Neural progenitor cell (in vitro differentiated cells): ENCODE measurements at regions not wholly inside any gene's neighbourhood (a gene's known extent, or its start where the extent isn't known, plus 50 kb on each side); places are given as distances from the start of the nearest gene placed in this dataset.

ENCODE experiments used
- DNase-seq: peaks from one replicate; pipeline ENCODE4 v3.0.0-alpha.2; 2016; ENCODE audit warnings: low spot score
- H2AFZ ChIP-seq: fragments of 200-600 bp; sonication (generic); replicated peaks from 2 replicates; pipeline ENCODE4 v1.6.1; 2016; ENCODE audit warnings: antibody characterized with exemption
- H3F3A ChIP-seq: fragments of 200-600 bp; sonication (generic); 2 replicates; pipeline ENCODE4 v1.6.1; 2016; ENCODE audit warnings: antibody characterized with exemption, low read depth
- H3K27ac ChIP-seq: fragments of 200-600 bp; sonication (generic); 2 replicates; pipeline ENCODE4 v1.5.1; 2016; ENCODE audit warnings: mild to moderate bottlenecking
- H3K27me3 ChIP-seq: fragments of 200-600 bp; sonication (generic); 2 replicates; pipeline ENCODE4 v1.6.1; 2016; ENCODE audit warnings: mild to moderate bottlenecking, moderate library complexity
- H3K36me3 ChIP-seq: fragments of 200-600 bp; sonication (generic); 2 replicates; pipeline ENCODE4 v1.5.1; 2016
- H3K4me1 ChIP-seq: fragments of 200-600 bp; sonication (generic); 2 replicates; pipeline ENCODE4 v1.6.1; 2016; ENCODE audit warnings: mixed run types
- H3K4me2 ChIP-seq: fragments of 200-600 bp; sonication (generic); 2 replicates; pipeline ENCODE4 v1.6.1; 2016
- H3K4me3 ChIP-seq: fragments of 200-600 bp; sonication (generic); 2 replicates; pipeline ENCODE4 v1.5.1; 2016
- H3K79me2 ChIP-seq: fragments of 200-600 bp; sonication (generic); 2 replicates; pipeline ENCODE4 v1.6.1; 2016; ENCODE audit warnings: low read depth
- H3K9ac ChIP-seq: fragments of 200-600 bp; sonication (generic); 2 replicates; pipeline ENCODE4 v1.6.1; 2016
- H3K9me3 ChIP-seq: fragments of 200-600 bp; sonication (generic); 2 replicates; pipeline ENCODE4 v1.5.1; 2016; ENCODE audit warnings: low read depth
- H4K20me1 ChIP-seq: fragments of 200-600 bp; sonication (generic); 2 replicates; pipeline ENCODE4 v1.6.1; 2016; ENCODE audit warnings: low read depth
- H3K27ac Mint-ChIP-seq: 3 replicates; pipeline ENCODE4 v1.8.0; 2021; ENCODE audit warnings: mixed read lengths
- H3K27me3 Mint-ChIP-seq: 2 replicates; pipeline ENCODE4 v1.8.0; 2022; ENCODE audit warnings: low read depth, mild to moderate bottlenecking, inconsistent platforms, moderate library complexity, mixed read lengths; ENCODE audit not compliant: insufficient read depth
- H3K36me3 Mint-ChIP-seq: 3 replicates; pipeline ENCODE4 v1.8.0; 2021; ENCODE audit warnings: mixed read lengths
- H3K4me1 Mint-ChIP-seq: 3 replicates; pipeline ENCODE4 v1.8.0; 2021; ENCODE audit warnings: mixed read lengths
- H3K4me3 Mint-ChIP-seq: 3 replicates; pipeline ENCODE4 v1.8.0; 2021; ENCODE audit warnings: mild to moderate bottlenecking, moderate library complexity, mixed read lengths
- H3K9me3 Mint-ChIP-seq: 3 replicates; pipeline ENCODE4 v1.8.0; 2020; ENCODE audit warnings: mixed read lengths
- CTCF ChIP-seq: fragments of 200-600 bp; sonication (generic); IDR thresholded peaks from 2 replicates; pipeline ENCODE4 v1.5.1; 2017; ENCODE audit warnings: antibody characterized with exemption, mild to moderate bottlenecking
- EZH2 ChIP-seq: fragments of 200-600 bp; sonication (generic); IDR thresholded peaks from 2 replicates; pipeline ENCODE4 v1.6.1; 2017; ENCODE audit warnings: antibody characterized with exemption, mild to moderate bottlenecking, moderate library complexity
- EZH2phosphoT487 ChIP-seq: fragments of 200-600 bp; sonication (generic); IDR thresholded peaks from 2 replicates; pipeline ENCODE4 v1.6.1; 2017; ENCODE audit warnings: antibody characterized with exemption

GRCh38 chr15:61715082-61715481 lies 345.2 kb downstream of the VPS13C start:
- no peak for TF ChIP-seq EZH2
- TF ChIP-seq EZH2phosphoT487, result no peak
- TF ChIP-seq CTCF, result no peak
- H3K27me3 Mint-ChIP-seq, result no peaks in the 10 kb centered on the region
- no peaks in the 10 kb centered on the region for H3K4me1 ChIP-seq
- no peak overlapping the region for H3K27ac ChIP-seq
- no peaks in the 10 kb centered on the region for H3F3A ChIP-seq
- no peaks in the 10 kb centered on the region for H3K27me3 ChIP-seq
- no peaks in the 10 kb centered on the region for H3K79me2 ChIP-seq
- no peaks in the 10 kb centered on the region for H3K36me3 ChIP-seq
- no peak overlapping the region for H3K4me3 ChIP-seq
- no peaks in the 10 kb centered on the region for H4K20me1 ChIP-seq
- H3K9me3 ChIP-seq, result no peaks in the 10 kb centered on the region
- no peak overlapping the region for H3K4me2 ChIP-seq
- no peak overlapping the region for H3K4me3 Mint-ChIP-seq
- no peaks in the 10 kb centered on the region for H3K36me3 Mint-ChIP-seq
- DNase-seq, result no peak
- no peaks in the 10 kb centered on the region for H3K4me1 Mint-ChIP-seq
- no peaks in the 10 kb centered on the region for H3K9me3 Mint-ChIP-seq
- no peak overlapping the region for H2AFZ ChIP-seq
- no peak overlapping the region for H3K27ac Mint-ChIP-seq
- no peak overlapping the region for H3K9ac ChIP-seq

DNA sequence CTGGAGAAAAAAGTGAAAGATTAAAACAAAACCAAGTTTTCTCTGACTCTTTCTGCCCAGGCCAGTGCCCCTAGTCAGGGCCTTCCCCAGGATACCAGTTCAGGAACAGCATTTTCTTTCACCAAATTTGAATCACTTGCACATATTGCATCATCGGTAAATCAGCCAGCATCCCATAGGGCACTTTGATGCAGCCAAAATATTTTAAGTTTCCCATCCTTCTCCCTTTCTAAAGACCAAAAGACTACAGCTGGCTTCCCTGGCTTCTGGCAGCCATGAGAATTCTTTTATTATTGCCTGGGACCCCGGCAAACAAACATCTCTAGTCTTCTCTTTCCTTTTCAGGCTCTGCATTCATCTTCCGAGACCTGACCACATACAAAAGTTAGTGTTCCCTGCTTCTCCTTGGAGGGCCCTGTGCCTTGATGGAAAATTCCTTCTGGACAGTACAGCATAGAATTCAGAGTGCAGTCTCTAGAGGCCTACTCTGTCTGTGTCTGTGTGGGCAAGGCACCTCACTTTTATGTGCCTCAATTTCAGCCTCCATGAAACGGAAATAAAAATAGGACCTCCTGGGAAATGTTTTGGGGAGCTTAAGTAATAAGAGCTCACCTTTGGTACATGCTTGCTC lies 348.0 kb downstream of the VPS13C start:
- Histone ChIP-seq H3K4me1 (no peaks in the 10 kb centered on the region), H3K27ac (no peak overlapping the region), H2AFZ (peak overlapping the region; percentile 70), H3F3A (no peaks in the 10 kb centered on the region), H3K9me3 (no peaks in the 10 kb centered on the region), H3K9ac (no peak overlapping the region), H3K27me3 (no peaks in the 10 kb centered on the region), H3K36me3 (no peaks in the 10 kb centered on the region), H4K20me1 (no peaks in the 10 kb centered on the region), H3K4me3 (no peak overlapping the region), H3K4me2 (no peak overlapping the region), H3K79me2 (no peaks in the 10 kb centered on the region)
- TF ChIP-seq EZH2phosphoT487 (no peak), CTCF (no peak), EZH2 (no peak)
- H3K27ac Mint-ChIP-seq, result no peak overlapping the region
- no peaks in the 10 kb centered on the region for H3K9me3 Mint-ChIP-seq
- no peaks in the 10 kb centered on the region for H3K36me3 Mint-ChIP-seq
- DNase-seq, result no peak
- peaks cover 2% of the 10 kb centered on the region for H3K27me3 Mint-ChIP-seq
- H3K4me3 Mint-ChIP-seq, result no peak overlapping the region
- no peaks in the 10 kb centered on the region for H3K4me1 Mint-ChIP-seq

DNA sequence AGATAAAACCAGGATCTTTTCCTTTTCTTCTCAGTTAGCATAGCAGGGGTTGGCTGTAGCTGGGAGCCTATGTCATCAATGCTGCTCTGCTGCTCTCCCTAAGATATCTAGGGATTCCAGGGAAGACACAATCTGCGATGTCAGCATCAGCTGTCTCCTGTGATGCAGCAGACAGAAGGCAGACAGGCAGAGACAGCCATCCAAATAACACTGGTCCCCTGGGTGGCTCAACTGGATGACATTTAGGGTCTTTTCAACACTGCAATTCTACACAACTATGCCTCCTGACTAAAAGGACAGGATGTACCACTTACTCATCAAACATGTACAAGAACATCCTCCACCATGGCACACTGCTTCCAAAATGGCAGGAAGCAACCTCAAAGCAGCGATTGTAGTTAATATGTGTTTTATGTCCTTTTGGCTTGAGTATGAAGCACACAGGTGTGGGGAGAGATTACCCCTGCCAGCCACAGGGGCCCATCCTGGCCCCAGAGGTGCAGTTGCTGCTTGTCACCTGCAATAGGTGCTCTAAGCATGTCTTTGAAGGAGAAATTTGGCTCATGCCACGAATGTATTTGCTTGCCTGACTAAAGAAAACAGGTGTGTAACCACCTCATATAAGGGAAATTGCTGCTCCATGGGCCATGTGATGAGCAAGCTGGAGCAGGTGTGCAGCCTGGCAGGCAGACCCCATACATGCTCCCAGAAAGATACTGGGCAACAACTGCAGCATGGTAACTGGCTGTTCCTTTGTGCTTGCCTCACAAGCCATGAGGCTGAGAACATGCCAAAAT lies 357.8 kb downstream of the VPS13C start:
- Histone ChIP-seq H3K9me3 (no peaks in the 10 kb centered on the region), H4K20me1 (no peaks in the 10 kb centered on the region), H3K9ac (no peak overlapping the region), H3K79me2 (no peaks in the 10 kb centered on the region), H2AFZ (peak overlapping the region; percentile 55), H3K4me3 (no peak overlapping the region), H3K27me3 (no peaks in the 10 kb centered on the region), H3K4me2 (no peak overlapping the region), H3K4me1 (peaks cover 7% of the 10 kb centered on the region), H3K36me3 (no peaks in the 10 kb centered on the region), H3F3A (no peaks in the 10 kb centered on the region), H3K27ac (no peak overlapping the region)
- Mint-ChIP-seq H3K27me3 (peaks cover 3% of the 10 kb centered on the region), H3K9me3 (no peaks in the 10 kb centered on the region), H3K36me3 (no peaks in the 10 kb centered on the region), H3K4me3 (no peak overlapping the region), H3K27ac (no peak overlapping the region), H3K4me1 (no peaks in the 10 kb centered on the region)
- peak; percentile 14 for TF ChIP-seq CTCF
- TF ChIP-seq EZH2, result no peak
- no peak for TF ChIP-seq EZH2phosphoT487
- DNase-seq, result peak; percentile 9
